Glutamatergic neuron (in vitro differentiated cells): ENCODE measurements at regions not wholly inside any gene's neighbourhood (a gene's known extent, or its start where the extent isn't known, plus 50 kb on each side); places are given as distances from the start of the nearest gene placed in this dataset.
A peak's percentile ranks its signal among the peaks of the same experiment; 100 is the strongest.

Source experiments
- DNase-seq: peaks from one replicate; pipeline ENCODE4 v3.0.0; 2022
- H3K27ac Mint-ChIP-seq: one replicate; pipeline ENCODE4 v1.8.0; 2020; ENCODE audit warnings: mild to moderate bottlenecking, mixed read lengths, inconsistent platforms; ENCODE audit not compliant: unreplicated experiment
- H3K27me3 Mint-ChIP-seq: one replicate; pipeline ENCODE4 v1.8.0; 2020; ENCODE audit warnings: mild to moderate bottlenecking, moderate library complexity, mixed read lengths, inconsistent platforms; ENCODE audit not compliant: unreplicated experiment
- H3K36me3 Mint-ChIP-seq: one replicate; pipeline ENCODE4 v1.8.0; 2020; ENCODE audit warnings: mild to moderate bottlenecking, mixed read lengths, inconsistent platforms; ENCODE audit not compliant: unreplicated experiment
- H3K4me1 Mint-ChIP-seq: one replicate; pipeline ENCODE4 v1.8.0; 2020; ENCODE audit warnings: mild to moderate bottlenecking, low read depth, mixed read lengths, inconsistent platforms; ENCODE audit not compliant: unreplicated experiment
- H3K4me3 Mint-ChIP-seq: one replicate; pipeline ENCODE4 v1.8.0; 2020; ENCODE audit warnings: mild to moderate bottlenecking, mixed read lengths, inconsistent platforms; ENCODE audit not compliant: unreplicated experiment
- H3K9me3 Mint-ChIP-seq: one replicate; pipeline ENCODE4 v1.8.0; 2020; ENCODE audit warnings: mild to moderate bottlenecking, moderate library complexity, mixed read lengths, inconsistent platforms; ENCODE audit not compliant: unreplicated experiment
- TF ChIP-seq, protein P1 (sequence below): fragments of 200-600 bp; sonication (generic); IDR thresholded peaks from one replicate; pipeline ENCODE4 v1.5.0; 2021; ENCODE audit not compliant: partially characterized antibody, unreplicated experiment

DNA sequence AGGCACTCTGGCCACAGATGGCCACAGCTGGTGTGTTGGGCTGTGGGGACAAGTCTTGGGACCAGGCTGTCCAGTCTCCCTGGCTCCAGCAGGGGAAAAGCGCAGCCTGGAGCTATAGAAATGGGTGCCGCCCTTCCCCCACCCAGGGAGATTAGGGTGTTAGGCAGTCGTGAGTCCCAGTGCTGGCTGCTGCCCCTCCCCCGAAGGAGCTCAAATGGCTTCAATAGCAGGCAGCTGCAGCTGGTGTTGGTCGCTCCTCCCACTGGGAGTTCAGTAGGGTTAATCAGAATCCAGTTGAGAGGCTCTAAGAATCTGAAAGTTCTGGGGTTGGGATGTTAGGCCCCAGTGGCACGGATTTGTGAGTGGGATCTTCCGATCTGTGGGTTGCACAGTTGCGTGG lies 595.6 kb upstream of the PKN2 start:
- H3K4me1 Mint-ChIP-seq, result peaks cover 6% of the 10 kb centered on the region
- no peak overlapping the region for H3K27ac Mint-ChIP-seq
- DNase-seq, result peak; percentile 44
- peaks cover 2% of the 10 kb centered on the region for H3K27me3 Mint-ChIP-seq
- H3K9me3 Mint-ChIP-seq, result no peaks in the 10 kb centered on the region
- no peaks in the 10 kb centered on the region for H3K36me3 Mint-ChIP-seq
- peak overlapping the region; percentile 20 for H3K4me3 Mint-ChIP-seq
- TF ChIP-seq, protein P1, sequence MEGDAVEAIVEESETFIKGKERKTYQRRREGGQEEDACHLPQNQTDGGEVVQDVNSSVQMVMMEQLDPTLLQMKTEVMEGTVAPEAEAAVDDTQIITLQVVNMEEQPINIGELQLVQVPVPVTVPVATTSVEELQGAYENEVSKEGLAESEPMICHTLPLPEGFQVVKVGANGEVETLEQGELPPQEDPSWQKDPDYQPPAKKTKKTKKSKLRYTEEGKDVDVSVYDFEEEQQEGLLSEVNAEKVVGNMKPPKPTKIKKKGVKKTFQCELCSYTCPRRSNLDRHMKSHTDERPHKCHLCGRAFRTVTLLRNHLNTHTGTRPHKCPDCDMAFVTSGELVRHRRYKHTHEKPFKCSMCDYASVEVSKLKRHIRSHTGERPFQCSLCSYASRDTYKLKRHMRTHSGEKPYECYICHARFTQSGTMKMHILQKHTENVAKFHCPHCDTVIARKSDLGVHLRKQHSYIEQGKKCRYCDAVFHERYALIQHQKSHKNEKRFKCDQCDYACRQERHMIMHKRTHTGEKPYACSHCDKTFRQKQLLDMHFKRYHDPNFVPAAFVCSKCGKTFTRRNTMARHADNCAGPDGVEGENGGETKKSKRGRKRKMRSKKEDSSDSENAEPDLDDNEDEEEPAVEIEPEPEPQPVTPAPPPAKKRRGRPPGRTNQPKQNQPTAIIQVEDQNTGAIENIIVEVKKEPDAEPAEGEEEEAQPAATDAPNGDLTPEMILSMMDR, result no peak

DNA sequence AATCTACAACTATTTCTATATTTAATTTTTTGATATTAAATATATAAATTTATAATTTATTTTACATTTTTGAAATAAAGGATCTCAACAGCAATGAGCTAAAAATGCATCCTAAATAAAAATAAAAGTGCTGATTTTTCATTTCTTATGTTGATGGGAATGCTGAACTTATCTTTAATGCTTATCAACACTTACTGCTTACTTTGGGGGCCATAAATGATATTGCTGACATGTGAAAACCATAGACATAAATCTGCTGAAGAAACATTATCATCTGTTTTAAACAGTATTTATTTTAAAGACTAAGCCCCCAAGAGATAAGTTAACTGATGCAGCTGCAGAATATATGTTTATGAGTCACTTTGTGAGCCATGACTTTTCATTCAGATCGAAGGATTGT lies 594.1 kb upstream of the PKN2 start:
- H3K36me3 Mint-ChIP-seq, result no peaks in the 10 kb centered on the region
- TF ChIP-seq, protein P1, result no peak
- DNase-seq, result no peak
- no peaks in the 10 kb centered on the region for H3K9me3 Mint-ChIP-seq
- no peak overlapping the region for H3K4me3 Mint-ChIP-seq
- peaks cover 2% of the 10 kb centered on the region for H3K27me3 Mint-ChIP-seq
- H3K27ac Mint-ChIP-seq, result no peak overlapping the region
- peaks cover 6% of the 10 kb centered on the region for H3K4me1 Mint-ChIP-seq

DNA sequence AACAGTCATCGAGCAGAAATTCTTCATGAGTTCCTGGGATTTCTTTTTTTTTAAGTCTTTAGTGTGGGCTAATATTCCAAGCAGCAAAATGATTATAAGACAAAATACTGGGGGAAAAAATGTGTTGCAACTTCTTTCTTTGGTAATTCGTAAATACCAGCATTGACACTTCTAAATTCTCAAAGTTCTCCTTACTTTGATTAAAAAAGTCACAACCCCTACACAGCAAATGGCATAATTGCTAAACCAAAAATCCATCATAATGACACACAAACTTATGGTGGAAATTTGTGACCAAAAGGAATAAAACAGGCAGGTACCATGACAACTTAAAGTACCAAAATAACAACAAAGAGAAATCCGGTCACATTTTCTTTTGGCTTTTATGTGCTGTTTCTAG lies 585.2 kb upstream of the PKN2 start:
- TF ChIP-seq, protein P1, result no peak
- Mint-ChIP-seq H3K27me3 (no peaks in the 10 kb centered on the region), H3K4me3 (no peak overlapping the region), H3K4me1 (no peaks in the 10 kb centered on the region), H3K9me3 (no peaks in the 10 kb centered on the region), H3K27ac (no peak overlapping the region), H3K36me3 (no peaks in the 10 kb centered on the region)
- DNase-seq, result no peak

DNA sequence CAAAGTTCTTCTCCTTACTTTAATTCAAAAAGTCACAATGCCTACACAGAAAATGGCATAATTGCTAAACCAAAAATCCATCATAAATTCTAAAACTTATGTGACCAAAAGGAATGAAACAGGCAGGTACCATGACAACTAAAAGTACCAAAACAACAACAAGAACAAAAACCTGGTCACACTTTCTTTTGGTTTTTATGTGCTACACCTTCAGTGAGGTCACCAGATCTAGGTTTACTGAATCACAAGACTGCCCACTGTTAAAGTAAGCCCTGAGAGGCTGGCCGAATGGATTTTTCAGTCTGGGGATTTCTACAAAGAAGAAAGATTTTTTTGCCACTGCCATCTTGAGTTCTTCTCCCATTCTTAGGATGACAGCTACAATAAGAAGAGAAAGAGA lies 583.0 kb upstream of the PKN2 start:
- Mint-ChIP-seq H3K4me3 (no peak overlapping the region), H3K27ac (no peak overlapping the region), H3K27me3 (no peaks in the 10 kb centered on the region), H3K36me3 (no peaks in the 10 kb centered on the region), H3K4me1 (no peaks in the 10 kb centered on the region), H3K9me3 (no peaks in the 10 kb centered on the region)
- no peak for DNase-seq
- TF ChIP-seq, protein P1, result no peak

DNA sequence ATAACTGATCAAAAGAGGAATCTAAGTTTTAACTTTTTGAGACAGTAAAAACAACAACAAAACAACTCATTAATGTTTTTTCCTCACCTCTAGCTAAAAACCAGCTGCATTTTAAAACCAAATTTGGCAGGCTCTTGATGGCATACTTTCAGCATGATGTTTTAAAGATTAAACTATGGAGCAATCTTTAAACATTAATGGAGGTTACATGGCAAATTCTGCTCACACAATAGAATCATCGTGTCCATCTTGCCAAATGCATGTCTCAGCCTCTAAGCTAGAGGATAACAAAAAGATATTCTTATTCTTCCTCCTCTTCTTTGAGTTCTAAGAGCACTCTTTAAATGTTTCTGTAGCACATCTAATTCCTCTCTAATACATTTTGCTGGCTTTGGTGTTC lies 579.8 kb upstream of the PKN2 start:
- H3K27ac Mint-ChIP-seq, result no peak overlapping the region
- H3K9me3 Mint-ChIP-seq, result peaks cover 2% of the 10 kb centered on the region
- TF ChIP-seq, protein P1, result no peak
- H3K4me3 Mint-ChIP-seq, result no peak overlapping the region
- no peaks in the 10 kb centered on the region for H3K27me3 Mint-ChIP-seq
- no peak for DNase-seq
- no peaks in the 10 kb centered on the region for H3K36me3 Mint-ChIP-seq
- no peaks in the 10 kb centered on the region for H3K4me1 Mint-ChIP-seq
